Upper lobe of left lung (tissue), 6 donors: ENCODE measurements at regions not wholly inside any gene's neighbourhood (a gene's known extent, or its start where the extent isn't known, plus 50 kb on each side); places are given as distances from the start of the nearest gene placed in this dataset.

Source experiments
- ATAC-seq, 2 donors: fragments of 200-7000 bp; cut with Tn5 transposase; one replicate each; pipeline ENCODE4 v1.9.1; 2022; ENCODE audit warnings: mild to moderate bottlenecking in 2 of 2, moderate library complexity in 2 of 2; ENCODE audit not compliant: low FRiP score in 2 of 2
- DNase-seq, 2 donors: peaks; one replicate each; pipeline ENCODE4 v3.0.0-alpha.2; 2019 to 2020
- H3K27ac ChIP-seq, 4 donors: fragments of 200-600 bp; sonication (generic); one replicate each; pipeline ENCODE4 v1.5.1; 2016 to 2019
- H3K27me3 ChIP-seq, 4 donors: fragments of 200-600 bp; sonication (generic); one replicate each; pipeline ENCODE4 v1.5.1; 2017 to 2019
- H3K36me3 ChIP-seq, 4 donors: fragments of 200-600 bp; sonication (generic); one replicate each; pipeline ENCODE4 v1.5.1; 2016 to 2019
- H3K4me1 ChIP-seq, 4 donors: fragments of 200-600 bp; sonication (generic); one replicate each; pipeline ENCODE4 v1.5.1; 2018 to 2019
- H3K4me3 ChIP-seq, 4 donors: fragments of 200-600 bp; sonication (generic); one replicate each; pipeline ENCODE4 v1.5.1; 2017 to 2019; ENCODE audit warnings: mild to moderate bottlenecking in 2 of 4, moderate library complexity in 1 of 4
- H3K9me3 ChIP-seq, 4 donors: fragments of 200-600 bp; sonication (generic); one replicate each; pipeline ENCODE4 v1.5.1; 2018 to 2019
- EP300 ChIP-seq, 4 donors: sonication (generic); formaldehyde crosslinking; IDR thresholded peaks; one replicate each; pipeline ENCODE4 v1.5.1; 2017; ENCODE audit warnings: antibody characterized with exemption in 4 of 4, control low read depth in 2 of 4
- POLR2A ChIP-seq, 4 donors: fragments of 450-650 bp; IDR thresholded peaks; one replicate each; pipeline ENCODE4 v1.5.1; 2016 to 2017; ENCODE audit warnings: antibody characterized with exemption in 4 of 4, mild to moderate bottlenecking in 2 of 4
- POLR2AphosphoS5 ChIP-seq, 2 donors: sonication (generic); formaldehyde crosslinking; IDR thresholded peaks; one replicate each; pipeline ENCODE4 v1.5.1; 2017; ENCODE audit warnings: antibody characterized with exemption in 2 of 2
- WGBS, 2 donors: methylation state at CpG; one replicate each; pipeline ENCODE4 v1.1.5; 2017 to 2018; 5-methylcytosine and 5-hydroxymethylcytosine counted together
- TF ChIP-seq, protein P1 (sequence below), 6 experiments: fragments of 450-650 bp in 4 of 6; fragments of 200-600 bp in 2 of 6; sonication (generic) in 2 of 6; IDR thresholded peaks; one replicate each; pipeline ENCODE4 v1.5.1; 2016 to 2019; ENCODE audit warnings: antibody characterized with exemption in 6 of 6
- donor health status: DM: no; HTN: no; CAD: no; lungs with moderate emphysema.
- donor health status: DM: no; HTN: yes; CAD: no; lungs with severe emphysema.

DNA sequence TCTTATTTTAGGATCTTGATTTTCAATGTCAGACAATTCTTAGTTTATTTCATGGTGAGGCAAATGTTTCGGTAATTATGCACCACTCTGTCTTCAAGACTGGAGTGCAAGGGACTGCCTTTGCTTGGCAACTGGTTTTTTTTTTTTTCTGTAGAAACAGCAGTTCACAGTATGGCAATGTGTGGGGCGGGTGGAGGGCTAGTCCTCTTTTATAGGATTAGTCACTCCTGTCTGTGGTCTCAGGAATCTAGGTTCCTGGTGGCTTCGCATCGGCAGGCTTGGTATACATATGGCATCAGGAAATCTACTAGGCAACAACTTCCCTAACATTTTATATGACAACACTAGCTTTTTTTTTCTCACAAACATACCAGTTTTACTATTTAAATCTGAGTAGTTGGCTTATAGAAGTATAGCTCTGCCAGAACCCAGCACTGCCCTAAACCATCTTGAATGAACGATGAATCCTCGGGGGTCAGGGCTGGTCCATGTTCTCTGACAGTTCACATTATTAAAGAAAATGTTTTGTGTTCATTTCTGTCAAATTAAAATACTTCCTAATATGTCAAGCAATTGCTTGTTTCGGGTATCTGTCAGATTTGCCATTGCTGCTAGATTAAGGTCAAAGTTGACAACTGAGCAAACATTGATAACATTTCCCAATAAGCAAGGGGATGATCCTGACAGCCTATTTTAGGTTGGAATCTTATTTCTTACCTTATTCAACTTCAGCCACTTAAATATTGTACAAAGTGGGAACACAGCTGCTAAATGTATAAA lies 289.7 kb upstream of the VSTM2A start:
- H3K4me1 ChIP-seq, result no peaks in the 10 kb centered on the region
- H3K4me3 ChIP-seq, result no peak overlapping the region
- H3K36me3 ChIP-seq, result no peaks in the 10 kb centered on the region
- 70 to 79% methylated on average over 7 of the region's 7 CpGs for WGBS, 2 donors
- H3K27me3 ChIP-seq, result no peaks in the 10 kb centered on the region
- ATAC-seq (no peak), DNase-seq (no peak)
- H3K27ac ChIP-seq, result no peak overlapping the region
- no peaks in the 10 kb centered on the region for H3K9me3 ChIP-seq
- TF ChIP-seq EP300 (IDR thresholded peaks at IDR 0.05) (no peak), POLR2AphosphoS5 (IDR thresholded peaks at IDR 0.05) (no peak), POLR2A (IDR thresholded peaks at IDR 0.05) (no peak)
- TF ChIP-seq, protein P1, sequence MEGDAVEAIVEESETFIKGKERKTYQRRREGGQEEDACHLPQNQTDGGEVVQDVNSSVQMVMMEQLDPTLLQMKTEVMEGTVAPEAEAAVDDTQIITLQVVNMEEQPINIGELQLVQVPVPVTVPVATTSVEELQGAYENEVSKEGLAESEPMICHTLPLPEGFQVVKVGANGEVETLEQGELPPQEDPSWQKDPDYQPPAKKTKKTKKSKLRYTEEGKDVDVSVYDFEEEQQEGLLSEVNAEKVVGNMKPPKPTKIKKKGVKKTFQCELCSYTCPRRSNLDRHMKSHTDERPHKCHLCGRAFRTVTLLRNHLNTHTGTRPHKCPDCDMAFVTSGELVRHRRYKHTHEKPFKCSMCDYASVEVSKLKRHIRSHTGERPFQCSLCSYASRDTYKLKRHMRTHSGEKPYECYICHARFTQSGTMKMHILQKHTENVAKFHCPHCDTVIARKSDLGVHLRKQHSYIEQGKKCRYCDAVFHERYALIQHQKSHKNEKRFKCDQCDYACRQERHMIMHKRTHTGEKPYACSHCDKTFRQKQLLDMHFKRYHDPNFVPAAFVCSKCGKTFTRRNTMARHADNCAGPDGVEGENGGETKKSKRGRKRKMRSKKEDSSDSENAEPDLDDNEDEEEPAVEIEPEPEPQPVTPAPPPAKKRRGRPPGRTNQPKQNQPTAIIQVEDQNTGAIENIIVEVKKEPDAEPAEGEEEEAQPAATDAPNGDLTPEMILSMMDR (IDR thresholded peaks at IDR 0.05), result no peak

DNA sequence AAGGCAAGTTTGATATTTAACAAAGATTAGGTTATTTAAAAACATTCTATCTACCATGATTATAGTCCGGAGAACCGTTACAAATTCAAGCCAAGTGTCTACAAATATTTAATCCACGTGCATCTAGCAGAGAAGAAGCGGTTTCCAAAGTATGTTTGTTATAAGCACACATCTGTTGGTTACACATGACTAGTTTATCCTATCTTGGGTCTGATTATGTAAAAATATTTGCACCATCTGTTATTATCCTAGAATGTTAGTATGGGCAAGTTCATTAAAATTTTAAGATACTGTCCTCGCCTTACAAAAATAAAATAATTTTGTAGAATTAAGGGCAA lies 289.2 kb upstream of the VSTM2A start:
- no peak overlapping the region for H3K4me3 ChIP-seq
- no peak for DNase-seq
- TF ChIP-seq EP300 (IDR thresholded peaks at IDR 0.05), result no peak
- H3K36me3 ChIP-seq, result no peaks in the 10 kb centered on the region
- H3K27me3 ChIP-seq, result no peaks in the 10 kb centered on the region
- ATAC-seq, result no peak
- 70 to 76% methylated on average over 5 of the region's 5 CpGs for WGBS, 2 donors
- H3K27ac ChIP-seq, result no peak overlapping the region
- H3K4me1 ChIP-seq, result no peaks in the 10 kb centered on the region
- no peaks in the 10 kb centered on the region for H3K9me3 ChIP-seq

DNA sequence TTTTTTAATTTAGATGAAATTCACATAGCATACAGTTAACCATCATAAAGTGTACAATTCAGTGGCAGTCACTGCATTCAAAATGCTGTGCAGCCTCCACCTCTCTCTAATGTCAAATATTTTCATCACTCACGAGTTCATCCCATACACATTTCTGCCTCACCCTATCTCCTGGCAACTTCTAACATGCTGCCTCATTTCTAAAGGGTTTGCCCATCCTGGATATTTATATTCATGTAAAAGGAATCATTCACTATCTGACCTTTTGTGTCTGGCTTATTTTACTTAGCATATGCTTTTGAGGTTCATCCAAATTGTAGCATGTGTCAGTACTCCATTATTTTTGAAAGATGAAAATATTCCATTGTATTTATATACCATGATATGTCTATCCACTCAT lies 286.9 kb upstream of the VSTM2A start:
- TF ChIP-seq POLR2A (IDR thresholded peaks at IDR 0.05) (no peak), EP300 (IDR thresholded peaks at IDR 0.05) (no peak), POLR2AphosphoS5 (IDR thresholded peaks at IDR 0.05) (no peak)
- TF ChIP-seq, protein P1 (IDR thresholded peaks at IDR 0.05), result no peak
- Histone ChIP-seq H3K36me3 (no peaks in the 10 kb centered on the region), H3K27me3 (no peaks in the 10 kb centered on the region), H3K27ac (no peak overlapping the region), H3K4me1 (no peaks in the 10 kb centered on the region), H3K4me3 (no peak overlapping the region), H3K9me3 (no peaks in the 10 kb centered on the region)
- 64 to 73% methylated on average over 1 of the region's 1 CpG for WGBS, 2 donors
- ATAC-seq (no peak), DNase-seq (no peak)

DNA sequence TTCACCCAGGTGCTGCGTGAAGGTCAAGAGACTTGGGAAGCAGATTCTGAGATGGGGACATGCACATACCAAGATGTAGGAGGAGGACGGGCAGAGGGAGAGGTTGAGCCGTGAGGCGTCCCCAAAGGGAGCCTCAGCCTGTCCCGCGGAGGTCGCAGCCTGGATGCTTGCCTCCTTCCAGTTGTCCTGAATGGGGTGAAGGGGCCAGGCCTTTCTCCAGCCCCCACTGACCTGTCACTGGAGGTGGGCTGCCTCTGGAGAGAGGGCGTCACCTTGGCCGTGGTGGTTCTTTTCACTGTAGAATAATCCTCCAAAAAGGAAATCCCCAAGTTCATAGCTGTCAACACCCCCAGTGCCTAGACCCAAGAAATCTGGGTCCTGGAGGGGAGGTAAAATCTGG lies 283.0 kb upstream of the VSTM2A start:
- no peak for ATAC-seq
- 88 to 90% methylated on average over 8 to 9 of the region's 9 CpGs for WGBS, 2 donors

DNA sequence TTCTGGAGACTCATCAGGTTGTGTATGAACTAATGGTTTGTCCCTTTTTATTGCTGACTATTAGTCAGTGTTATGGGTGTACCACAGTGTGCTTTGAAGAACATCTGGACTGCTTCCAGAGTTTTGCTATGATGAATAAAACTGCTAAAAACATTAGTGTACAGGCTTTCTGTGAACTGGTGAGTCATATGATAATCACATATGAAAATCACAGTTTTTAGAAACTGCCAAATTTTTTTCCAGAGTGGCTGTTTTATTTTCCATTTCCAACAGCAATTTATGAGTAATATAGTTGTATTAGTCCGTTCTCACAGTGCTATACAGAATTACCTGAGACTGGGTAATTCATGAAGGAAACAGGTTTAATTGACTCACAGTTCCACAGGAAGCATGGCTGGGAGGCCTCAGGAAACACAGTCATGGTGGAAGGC lies 281.2 kb upstream of the VSTM2A start:
- WGBS, 2 donors, result 67 to 79% methylated on average over 1 of the region's 1 CpG
- Histone ChIP-seq H3K27me3 (no peaks in the 10 kb centered on the region), H3K36me3 (no peaks in the 10 kb centered on the region), H3K9me3 (no peaks in the 10 kb centered on the region), H3K4me3 (no peak overlapping the region), H3K27ac (no peak overlapping the region), H3K4me1 (no peaks in the 10 kb centered on the region)
- TF ChIP-seq POLR2AphosphoS5 (IDR thresholded peaks at IDR 0.05), result no peak
- TF ChIP-seq, protein P1 (IDR thresholded peaks at IDR 0.05), result no peak
- TF ChIP-seq EP300 (IDR thresholded peaks at IDR 0.05), result no peak
- TF ChIP-seq POLR2A (IDR thresholded peaks at IDR 0.05), result no peak
- no peak for DNase-seq
- ATAC-seq, result peak in 1 of 2 donors; percentile 83

More for the DNA sequence above, 283.0 kb upstream of the VSTM2A start:
- no peaks in the 10 kb centered on the region for H3K4me1 ChIP-seq
- no peak overlapping the region for H3K27ac ChIP-seq
- peak in 1 of 2 donors; percentile 27 for DNase-seq
- H3K9me3 ChIP-seq, result no peaks in the 10 kb centered on the region
- no peaks in the 10 kb centered on the region for H3K36me3 ChIP-seq
- TF ChIP-seq, protein P1 (IDR thresholded peaks at IDR 0.05), result no peak
- no peak for TF ChIP-seq POLR2AphosphoS5 (IDR thresholded peaks at IDR 0.05)
- no peak for TF ChIP-seq POLR2A (IDR thresholded peaks at IDR 0.05)
- no peak for TF ChIP-seq EP300 (IDR thresholded peaks at IDR 0.05)
- no peaks in the 10 kb centered on the region for H3K27me3 ChIP-seq
- H3K4me3 ChIP-seq, result no peak overlapping the region
